GM12892 (cell line): ENCODE measurements at regions not wholly inside any gene's neighbourhood (a gene's known extent, or its start where the extent isn't known, plus 50 kb on each side); places are given as distances from the start of the nearest gene placed in this dataset.

ENCODE experiments used
- POLR2A ChIP-seq: IDR thresholded peaks from 2 replicates; pipeline ENCODE4 v1.6.1; 2011; ENCODE audit warnings: low read depth, low read length, control low read depth
- POLR2AphosphoS5 ChIP-seq: IDR thresholded peaks from 2 replicates; pipeline ENCODE4 v1.6.1; 2011; ENCODE audit warnings: low read depth, low read length, control low read depth
- TAF1 ChIP-seq: IDR thresholded peaks from 2 replicates; pipeline ENCODE4 v1.6.1; 2011; ENCODE audit warnings: low read depth, mild to moderate bottlenecking, control low read depth, low read length, borderline replicate concordance

- TF ChIP-seq TAF1 (no peak), POLR2A (no peak), POLR2AphosphoS5 (no peak)
Measured at GRCh38 chr5:40394698-40395097, 285.0 kb upstream of the PTGER4 start.
